Islet precursor cell (in vitro differentiated cells): ENCODE measurements at regions not wholly inside any gene's neighbourhood (a gene's known extent, or its start where the extent isn't known, plus 50 kb on each side); places are given as distances from the start of the nearest gene placed in this dataset.
A peak's percentile ranks its signal among the peaks of the same experiment; 100 is the strongest.
"Not testable (repeated sequence)": the region's sequence is repeated elsewhere in the genome, so short reads cannot be mapped to it uniquely, and the experiment has no call there.

Experiments used
- DNase-seq: peaks from one replicate; pipeline ENCODE4 v3.0.0-alpha.2; 2018

DNA sequence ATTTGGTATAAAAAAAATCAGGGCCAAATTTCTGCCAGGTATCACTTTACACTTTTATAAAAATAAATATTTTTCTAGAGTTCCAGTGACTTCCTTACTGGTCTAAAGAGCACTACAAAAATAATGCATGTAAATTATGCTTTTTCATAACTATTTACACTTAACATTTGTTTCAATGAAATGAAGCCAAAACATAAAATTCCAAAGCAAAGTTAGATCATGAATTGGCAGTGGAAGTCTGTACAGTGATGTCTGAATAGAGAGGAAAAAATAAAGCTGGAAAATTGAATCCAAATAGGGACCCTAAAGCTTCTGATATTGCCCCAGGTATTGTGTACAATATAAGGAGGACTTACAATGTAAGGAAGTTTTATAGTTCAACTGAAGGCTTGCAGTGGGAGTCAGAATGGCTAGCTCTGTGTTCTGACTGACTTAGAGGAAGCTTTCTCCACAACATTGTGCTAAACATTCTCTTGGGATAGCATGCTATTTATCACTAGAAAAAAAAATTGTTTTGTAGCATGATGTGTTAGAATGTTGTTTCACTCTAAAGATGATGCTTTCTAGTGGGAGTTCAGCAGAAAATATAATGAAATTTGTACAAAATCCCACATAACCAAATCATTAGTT is 288.2 kb upstream of the UGT8 start:
- DNase-seq, result no peak

DNA sequence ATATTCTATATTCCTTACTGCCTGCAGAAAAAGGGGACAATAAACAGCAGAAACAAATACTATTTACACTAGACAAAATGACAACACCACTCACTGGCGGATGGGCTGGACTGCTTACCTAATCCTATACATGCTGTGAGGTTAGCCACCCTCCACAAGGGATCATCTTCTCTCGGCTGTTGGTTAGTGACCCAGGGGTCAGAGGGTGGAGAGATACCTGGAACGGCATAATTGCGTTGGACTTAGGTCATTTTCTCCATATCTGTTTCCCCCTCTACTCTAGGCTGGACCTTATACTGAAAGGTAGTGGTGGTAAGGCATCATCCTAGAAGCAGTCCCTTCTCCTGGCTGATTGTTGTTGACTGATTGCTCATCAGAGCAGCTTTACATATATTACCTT is 286.8 kb upstream of the UGT8 start:
- no peak for DNase-seq

DNA sequence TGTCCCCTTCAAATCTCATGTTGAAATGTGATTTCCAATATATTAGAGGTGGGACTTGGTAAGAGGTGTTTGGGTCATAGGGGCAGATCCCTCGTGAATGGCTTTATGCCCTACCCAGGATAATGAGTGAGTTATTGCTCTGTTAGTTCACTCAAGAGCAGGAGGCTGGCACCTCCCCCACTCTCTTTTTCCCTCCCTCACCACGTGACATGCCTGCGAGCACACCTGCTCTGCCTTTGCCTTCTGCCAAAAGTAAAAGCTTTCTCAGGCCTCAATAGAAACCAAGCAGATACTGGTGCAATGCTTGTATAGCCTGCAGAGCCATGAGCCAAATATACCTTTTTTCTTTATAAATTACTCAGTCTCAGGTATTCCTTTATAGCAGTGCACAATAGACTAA is 286.3 kb upstream of the UGT8 start:
- DNase-seq, result no peak

DNA sequence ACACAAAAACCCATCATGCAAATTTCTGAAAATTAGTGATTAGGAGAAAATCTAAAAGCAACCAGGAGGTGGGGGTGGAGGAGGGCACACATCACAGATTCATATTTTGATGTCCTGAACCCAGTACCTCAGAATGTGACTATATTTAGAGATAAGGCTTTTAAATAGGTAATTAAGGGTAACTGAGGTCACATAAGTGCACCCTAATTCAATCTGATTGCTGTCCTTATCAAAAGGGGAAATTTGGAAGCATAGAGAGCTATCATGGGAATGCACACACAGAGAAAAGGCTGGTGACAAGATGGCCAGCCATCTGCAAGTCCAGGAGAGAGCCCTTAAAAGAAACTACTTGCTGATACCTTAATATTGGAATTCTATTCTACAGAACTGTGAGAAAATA is 281.8 kb upstream of the UGT8 start:
- DNase-seq, result no peak

DNA sequence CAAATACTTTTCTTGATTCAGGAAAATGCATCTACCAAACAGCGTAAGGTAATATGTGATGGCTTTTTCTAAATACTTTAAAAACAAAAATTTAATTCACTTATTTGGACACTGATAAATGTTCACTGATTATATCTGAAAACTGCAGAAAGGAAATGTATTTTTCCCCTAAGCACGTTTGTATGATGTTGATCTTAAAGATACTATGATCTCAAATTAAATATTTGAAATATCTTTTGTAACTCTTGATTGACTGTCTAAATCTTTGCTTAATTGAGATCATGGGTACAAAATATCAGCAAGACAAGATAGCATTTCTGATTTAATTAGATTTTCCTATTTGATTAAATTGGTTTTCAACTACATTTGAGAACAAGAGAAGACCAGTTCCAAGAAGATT is 281.0 kb upstream of the UGT8 start:
- no peak for DNase-seq

DNA sequence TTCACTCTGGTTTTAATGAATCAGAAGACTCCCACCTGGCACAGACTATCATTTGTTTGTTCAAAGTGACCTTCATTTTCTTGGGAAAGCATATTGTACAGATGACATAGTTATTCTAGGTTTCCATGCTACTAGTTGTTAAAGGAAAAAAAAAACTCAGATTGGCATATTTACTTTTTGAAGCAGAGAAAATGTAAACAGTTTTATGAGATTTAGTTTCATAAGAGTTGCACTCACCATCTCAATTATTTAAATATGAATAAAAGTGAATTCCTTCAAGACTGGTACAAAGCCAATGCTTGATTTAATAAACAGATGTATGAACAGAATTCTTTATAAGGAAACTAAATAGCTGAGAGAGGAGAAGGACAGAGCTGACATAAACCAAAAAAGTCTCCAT is 280.3 kb upstream of the UGT8 start:
- DNase-seq, result no peak

DNA sequence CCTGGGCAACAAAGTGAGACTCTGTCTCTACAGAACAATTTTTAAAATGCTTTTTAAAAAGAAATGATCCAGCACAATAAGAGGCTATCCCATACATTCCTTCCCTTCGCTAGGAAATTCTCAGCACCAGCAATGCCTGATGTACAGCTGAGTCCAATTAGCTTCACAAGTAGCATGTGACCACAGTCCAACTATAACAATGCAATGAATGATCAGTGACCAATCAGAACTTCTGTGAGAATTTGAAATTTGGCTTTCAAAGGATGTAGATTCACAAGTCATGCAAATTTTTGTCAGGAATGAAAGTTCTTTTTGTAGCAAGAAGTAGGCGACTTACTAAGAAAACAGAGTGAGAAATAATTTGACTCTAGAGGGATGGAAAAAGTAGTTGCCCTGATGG is 278.5 kb upstream of the UGT8 start:
- no peak for DNase-seq

DNA sequence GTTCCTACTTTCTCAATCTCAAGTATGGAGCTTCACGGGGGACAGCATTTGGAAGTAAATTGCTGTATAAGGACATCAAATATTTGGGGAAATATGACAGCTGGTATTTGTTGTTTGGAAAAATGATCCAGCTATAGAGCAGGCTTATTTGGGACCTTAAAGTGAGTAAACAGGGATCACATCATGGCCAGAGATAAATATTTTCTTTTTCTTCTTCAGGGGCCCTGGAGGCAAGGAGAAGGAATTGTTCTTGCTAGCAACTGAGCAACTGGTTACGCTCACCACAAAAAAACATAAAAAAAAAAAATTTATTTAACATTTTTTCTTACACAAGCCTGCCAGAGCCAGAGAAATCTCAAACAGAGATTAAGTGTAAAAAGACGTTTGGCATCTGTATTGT is 277.2 kb upstream of the UGT8 start:
- no peak for DNase-seq

DNA sequence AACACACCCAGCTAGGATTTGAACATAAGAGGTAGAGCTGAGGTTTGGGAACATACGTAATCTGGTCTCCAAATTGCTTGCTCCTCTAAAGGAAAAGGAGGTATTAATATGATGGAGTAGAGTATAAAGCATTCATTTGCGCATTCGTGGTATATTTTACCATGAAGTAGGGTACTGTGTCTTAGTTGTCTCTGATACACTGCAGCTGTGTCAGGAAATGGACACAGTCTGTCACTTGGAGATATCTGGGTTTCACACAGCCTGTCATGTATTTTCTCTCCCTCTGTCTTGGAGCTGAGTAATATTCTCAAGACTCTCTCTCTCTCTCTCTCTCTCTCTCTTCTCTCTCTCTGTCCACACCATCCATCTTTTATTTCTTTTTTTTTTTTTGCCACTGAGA is 274.8 kb upstream of the UGT8 start:
- DNase-seq, result no peak

DNA sequence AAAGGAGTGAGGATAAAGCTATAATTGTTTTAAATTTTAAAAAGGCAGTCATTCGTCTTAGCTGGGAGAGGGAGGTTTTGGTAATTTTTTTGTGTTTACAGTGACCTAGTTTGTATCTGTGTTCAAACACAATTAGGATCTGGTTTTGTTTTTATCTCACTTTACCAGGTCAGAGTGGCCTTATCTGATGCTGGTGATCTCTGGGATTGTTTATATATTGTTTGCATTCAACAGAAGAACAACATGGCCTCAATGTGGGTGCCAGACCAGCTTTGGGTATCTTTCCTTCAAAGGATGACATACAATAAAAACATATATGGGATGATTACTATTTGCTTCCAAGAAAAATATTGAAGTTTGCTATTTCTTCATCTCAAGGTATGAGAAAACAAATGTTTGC is 272.2 kb upstream of the UGT8 start:
- DNase-seq, result no peak

DNA sequence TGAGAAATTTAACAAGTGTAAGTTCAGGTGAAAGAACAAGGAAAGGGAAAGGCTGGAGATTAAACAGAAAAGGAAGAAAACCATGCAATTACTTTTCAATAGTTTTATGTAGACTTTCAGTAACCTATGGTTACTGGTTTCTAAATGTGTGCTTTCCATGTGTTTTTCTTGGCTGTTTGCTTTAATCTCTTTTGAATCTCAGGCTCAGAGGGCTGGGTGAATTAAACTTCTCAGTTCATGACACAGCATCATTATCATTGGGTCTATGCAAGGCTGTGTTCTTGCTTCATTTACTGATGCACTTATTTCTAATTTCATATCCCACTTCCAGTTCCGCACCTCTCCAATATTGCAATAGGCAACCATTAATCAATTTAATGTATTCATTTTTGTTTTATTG is 266.5 kb upstream of the UGT8 start:
- no peak for DNase-seq

DNA sequence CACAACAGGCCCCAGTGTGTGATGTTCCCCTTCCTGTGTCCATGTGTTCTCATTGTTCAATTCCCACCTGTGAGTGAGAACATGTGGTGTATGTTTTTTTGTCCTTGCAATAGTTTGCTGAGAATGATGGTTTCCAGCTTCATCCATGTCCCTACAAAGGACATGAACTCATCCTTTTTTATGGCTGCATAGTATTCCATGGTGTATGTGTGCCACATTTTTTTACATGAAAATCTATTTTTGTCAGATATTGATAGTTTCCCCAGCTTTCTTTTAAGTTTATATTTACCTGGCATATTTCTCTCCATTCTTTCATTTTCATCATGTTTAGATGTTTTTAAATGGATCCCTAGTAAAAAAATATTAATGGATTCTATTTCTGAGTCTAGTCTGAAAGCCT is 264.2 kb upstream of the UGT8 start:
- not testable (repeated sequence) for DNase-seq

DNA sequence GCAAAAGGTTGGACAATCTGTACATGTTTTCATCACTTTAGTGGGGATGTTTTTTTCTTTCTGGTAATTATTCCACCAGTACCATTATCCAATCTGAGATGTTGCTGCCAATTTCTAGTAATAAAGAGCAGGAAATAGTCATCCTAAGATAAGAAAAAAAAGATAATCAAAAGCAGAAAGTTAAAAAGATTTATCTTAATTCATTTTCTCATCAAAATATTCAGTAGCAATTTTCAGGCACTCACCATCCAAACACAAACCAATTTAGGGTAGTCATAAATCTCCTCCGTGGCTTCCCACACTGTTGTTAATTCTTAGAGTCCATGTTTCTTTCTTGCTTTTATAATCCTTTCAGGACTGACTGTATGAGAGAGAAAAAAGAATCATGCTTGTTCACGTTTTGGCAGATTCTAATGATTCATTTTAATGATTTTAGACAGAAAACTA is 263.7 kb upstream of the UGT8 start:
- DNase-seq, result no peak

DNA sequence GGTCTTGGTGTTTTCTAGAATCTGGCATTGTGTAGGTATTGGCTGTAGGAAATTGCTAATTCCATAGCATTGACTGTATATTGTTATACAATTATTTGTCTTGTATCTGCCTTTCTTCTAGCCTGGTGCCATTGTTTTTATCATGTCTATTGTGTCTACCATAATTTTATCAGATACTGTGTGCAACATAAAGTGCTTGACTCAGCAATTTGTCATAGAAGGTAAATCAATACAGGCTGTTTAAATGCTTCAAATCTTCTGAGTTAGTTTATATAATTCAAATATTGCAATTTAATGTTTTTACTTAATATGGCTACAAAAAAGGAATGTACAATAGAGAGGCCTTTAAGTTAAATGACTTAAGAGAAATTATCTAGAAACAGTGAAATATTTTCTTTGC is 263.3 kb upstream of the UGT8 start:
- no peak for DNase-seq

DNA sequence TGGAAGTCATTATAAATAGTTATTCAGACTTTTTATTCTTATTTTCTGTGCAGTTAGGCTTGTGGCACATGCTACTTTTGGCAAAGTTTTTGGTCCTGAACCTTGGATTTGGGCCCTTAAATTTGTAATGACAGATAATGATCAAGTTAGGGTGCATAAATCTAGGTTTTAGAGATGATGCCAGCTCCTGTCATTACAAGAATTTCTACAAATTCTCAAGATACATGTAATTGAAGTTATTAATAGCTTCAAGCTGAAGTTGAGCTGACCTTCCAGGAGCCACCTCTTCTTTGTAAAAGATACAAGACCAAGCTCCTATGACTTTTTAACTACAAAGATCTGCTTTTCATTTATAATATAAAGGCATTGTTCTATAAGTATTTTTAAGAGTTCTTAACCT is 255.6 kb upstream of the UGT8 start:
- no peak for DNase-seq

DNA sequence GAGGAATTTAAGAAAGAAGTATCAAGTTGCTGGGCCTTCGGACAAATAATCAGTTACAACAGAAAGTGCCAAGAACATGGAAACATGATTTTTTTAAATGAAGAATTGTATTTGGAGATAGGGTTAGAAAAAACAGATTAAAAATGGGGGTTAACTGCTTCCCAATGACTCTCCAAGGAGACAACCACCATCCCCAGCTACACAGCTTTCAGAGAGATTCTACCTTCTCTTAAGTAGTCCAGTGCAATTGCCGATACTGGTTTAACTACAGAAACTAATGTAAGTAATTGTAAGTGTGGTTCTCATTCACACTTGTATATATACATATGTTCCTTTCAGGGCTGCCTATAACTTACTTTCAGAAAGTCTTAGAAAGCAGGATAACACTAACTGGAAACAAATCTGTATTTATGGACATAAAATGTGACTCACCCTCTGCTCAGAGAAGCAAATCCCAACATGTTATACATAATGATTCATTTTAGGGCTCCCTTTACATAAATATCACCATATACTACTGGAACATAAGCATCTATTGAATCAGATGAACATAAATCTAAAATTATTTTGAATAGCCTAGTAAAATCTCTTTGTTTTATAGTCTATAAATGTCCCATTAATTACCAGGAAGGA is 248.9 kb upstream of the UGT8 start:
- DNase-seq, result no peak

DNA sequence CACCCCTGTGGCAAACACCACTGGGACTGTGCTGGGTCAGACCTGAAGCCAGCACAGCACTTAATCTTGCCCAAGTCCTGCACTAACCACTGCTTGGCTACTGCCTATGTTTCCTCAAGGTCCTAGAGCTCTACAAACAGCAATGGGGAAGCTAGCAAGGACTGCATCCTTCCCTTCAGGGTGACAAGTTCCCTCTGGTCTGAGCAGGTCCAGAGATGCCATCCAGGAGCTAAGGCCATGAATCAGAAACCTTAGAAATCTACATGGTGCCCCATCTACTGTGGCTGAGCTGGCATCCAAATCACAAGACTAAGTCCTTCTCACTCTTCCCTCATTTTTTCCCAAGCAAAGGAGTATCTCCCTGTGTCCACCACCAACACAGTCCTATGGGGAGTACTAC is 239.7 kb upstream of the UGT8 start:
- no peak for DNase-seq

DNA sequence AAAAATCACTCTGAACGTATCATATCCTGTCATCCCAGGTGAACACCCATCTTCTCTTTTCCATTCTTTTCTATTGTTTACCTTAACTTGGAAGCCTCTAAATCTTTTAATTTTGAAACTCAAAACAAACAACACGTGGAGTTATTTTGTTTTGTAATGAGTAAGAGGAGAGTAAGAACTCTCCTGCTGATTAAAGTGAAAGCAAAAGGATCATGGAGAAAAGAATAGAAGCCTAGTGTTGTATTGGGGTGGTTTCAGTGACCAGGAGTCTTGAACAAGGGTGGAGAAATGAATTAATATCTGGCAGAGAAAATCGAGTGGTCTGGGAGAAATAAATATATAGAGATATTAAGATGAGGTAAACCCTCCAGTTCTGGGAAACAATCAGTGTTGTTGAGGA is 237.4 kb upstream of the UGT8 start:
- DNase-seq, result no peak

DNA sequence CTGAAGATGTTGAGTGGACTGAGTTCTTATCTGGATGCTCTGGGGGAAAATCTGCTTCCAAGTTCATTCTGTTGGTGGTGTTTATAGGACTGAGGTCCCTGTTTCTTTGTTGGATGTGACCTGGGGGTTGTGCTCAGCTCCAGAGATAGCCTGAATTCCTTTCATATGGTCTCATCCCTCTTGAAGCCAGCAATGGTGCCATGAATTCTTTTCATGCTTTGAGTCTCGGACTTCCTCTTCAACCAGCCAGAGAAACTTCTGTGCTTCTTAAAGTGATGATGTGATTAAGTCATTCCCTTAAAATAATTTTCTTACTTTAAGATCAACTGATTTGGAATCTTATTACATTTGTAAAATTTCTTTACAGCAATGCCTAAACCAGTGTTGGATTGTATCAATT is 233.8 kb upstream of the UGT8 start:
- peak; percentile 89 for DNase-seq

DNA sequence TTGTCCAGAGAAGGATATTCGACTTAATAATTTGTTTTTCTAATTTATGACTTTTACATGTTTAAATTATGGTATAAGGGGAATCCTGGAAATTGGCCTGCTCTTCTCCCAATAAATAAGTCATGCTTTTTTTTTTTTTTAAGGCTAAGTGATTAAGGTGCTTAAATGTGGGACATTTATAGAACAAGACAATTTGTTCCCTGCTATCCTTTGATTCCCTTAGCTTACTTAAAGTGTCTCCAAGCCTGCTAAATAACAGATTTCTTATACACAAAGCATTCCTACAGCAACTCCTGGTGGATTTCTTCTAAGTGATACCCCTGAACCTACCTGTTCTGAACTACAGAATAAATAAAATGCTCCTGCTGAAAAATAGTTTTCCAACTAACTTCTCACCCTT is 233.0 kb upstream of the UGT8 start:
- no peak for DNase-seq

DNA sequence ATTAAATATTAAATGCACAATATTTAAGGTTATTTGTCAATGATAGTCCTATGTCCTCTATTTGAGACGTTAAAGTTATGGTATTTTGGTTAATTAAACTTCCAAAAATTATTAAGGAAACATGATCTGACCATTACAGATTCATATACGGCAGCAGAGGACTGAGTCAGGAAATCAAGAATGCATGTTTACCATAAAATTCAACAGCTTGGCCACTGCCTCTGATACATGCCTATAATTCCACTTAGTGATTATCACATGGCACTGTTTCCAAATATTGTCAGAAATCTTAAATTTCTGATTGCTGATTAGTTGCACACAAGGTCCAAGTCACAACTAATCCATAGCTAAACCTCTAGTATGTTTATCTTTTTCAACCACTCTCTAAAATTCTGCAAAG is 232.2 kb upstream of the UGT8 start:
- DNase-seq, result no peak

DNA sequence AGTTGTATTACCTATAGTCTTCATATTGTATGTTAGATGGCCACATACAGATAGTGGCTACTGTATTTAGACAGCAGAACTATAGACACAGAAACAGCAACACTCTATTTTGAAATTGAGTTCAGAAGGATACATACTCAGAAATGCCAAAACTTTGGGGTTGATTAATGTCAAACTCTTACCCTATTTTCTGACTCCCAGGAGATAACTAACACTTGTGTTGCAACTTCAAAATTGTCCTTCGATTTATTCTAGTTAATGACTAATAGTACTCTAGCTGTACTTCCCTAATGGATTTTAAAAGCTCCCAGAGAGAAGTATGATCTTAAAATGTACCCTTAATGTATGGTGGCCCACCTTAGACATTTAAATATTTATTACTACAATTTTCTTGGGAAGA is 229.9 kb upstream of the UGT8 start:
- no peak for DNase-seq

DNA sequence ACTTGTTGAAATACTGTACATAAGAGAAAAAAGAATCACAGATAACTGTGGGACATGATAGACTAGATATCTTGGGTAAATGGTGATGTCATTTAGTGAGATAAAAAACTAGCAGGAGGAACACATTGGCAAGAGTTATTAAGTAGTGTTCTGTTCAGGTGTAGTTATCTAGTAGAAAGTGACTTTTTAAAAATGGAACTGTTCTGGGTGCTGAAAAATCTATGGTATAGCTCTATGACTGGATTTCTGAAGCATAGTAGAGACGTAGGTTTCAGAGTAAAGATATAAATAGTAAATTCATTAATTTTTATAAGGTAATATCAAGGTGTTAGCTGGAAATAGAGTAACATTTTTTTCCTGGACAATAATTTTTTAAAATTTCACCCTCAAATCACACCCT is 225.1 kb upstream of the UGT8 start:
- DNase-seq, result no peak

DNA sequence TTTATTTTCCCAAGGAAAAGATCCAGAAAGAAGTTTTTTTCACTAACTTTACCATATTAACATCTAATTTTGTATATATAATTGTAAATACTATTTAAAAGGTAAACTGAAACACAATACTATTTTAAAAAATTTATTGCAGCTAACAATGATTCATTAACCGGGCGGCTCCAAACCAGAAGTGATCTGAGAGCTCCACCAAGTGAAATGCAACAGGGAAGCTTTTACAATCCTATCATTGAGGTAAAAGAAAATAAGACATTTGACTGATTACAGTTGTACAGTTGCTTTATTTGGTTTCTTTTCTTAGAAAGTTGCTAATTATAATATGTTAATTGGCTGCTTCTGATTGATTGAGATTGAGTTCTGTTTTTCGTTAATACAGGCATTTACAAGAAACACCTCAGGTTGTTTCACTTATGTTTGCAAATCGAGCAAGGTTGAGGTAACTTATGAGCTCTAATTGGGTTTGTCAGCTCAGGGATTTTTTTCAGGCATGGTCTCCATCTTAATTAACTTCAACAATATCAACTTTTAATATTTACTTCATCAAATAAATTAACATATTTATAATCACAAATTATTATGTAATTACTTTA is 220.2 kb upstream of the UGT8 start:
- DNase-seq, result no peak

DNA sequence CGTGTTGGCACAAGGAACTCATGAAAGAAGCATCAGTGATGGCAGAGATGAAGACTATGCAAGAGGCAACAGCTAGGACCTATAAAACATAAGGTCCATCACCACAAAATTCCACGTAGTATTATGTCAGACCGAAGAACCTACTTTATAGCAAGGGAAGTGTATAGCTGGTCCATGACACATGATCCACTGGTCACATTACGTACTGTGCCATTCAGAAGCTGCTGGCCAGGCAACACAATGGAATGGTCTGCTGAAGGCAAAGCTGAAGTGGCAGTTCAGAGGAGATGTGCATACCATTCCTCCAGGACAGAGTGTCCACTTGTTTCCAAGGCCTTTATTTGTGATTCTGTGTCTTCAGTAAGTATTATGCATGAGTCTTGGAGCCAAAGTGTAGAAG is 215.5 kb upstream of the UGT8 start:
- no peak for DNase-seq
